Fibroblast of lung (primary cell): ENCODE measurements at regions not wholly inside any gene's neighbourhood (a gene's known extent, or its start where the extent isn't known, plus 50 kb on each side); places are given as distances from the start of the nearest gene placed in this dataset.

Experiments
- EZH2 ChIP-seq: IDR thresholded peaks from 2 replicates; pipeline ENCODE4 v1.5.1; 2012; ENCODE audit warnings: low read length, control low read depth, mild to moderate bottlenecking; ENCODE audit errors: missing control alignments
- TF ChIP-seq, protein P1 (sequence below), 2 donors: IDR thresholded peaks in 1 of 2; conservative IDR thresholded peaks in 1 of 2; 1 replicate in 1 of 2; 2 replicates in 1 of 2; pipeline ENCODE4 v1.5.1; 2011 to 2012; ENCODE audit warnings: low read length in 2 of 2, control low read depth in 1 of 2, inconsistent platforms in 1 of 2, low read depth in 1 of 2, mild to moderate bottlenecking in 1 of 2

GRCh38 chr4:38576767-38577166 lies 87.2 kb upstream of the KLF3 start:
- TF ChIP-seq, protein P1, sequence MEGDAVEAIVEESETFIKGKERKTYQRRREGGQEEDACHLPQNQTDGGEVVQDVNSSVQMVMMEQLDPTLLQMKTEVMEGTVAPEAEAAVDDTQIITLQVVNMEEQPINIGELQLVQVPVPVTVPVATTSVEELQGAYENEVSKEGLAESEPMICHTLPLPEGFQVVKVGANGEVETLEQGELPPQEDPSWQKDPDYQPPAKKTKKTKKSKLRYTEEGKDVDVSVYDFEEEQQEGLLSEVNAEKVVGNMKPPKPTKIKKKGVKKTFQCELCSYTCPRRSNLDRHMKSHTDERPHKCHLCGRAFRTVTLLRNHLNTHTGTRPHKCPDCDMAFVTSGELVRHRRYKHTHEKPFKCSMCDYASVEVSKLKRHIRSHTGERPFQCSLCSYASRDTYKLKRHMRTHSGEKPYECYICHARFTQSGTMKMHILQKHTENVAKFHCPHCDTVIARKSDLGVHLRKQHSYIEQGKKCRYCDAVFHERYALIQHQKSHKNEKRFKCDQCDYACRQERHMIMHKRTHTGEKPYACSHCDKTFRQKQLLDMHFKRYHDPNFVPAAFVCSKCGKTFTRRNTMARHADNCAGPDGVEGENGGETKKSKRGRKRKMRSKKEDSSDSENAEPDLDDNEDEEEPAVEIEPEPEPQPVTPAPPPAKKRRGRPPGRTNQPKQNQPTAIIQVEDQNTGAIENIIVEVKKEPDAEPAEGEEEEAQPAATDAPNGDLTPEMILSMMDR (conservative IDR thresholded peaks at IDR 0.05 in 1 of 2, IDR thresholded peaks at IDR 0.05 in 1 of 2; ENCODE audit: low read depth in 1 of 2, low read length in 2 of 2): no peak
- no peak for TF ChIP-seq EZH2
